ENCODE measurements at regions not wholly inside any gene's neighbourhood (a gene's known extent, or its start where the extent isn't known, plus 50 kb on each side); places are given as distances from the start of the nearest gene placed in this dataset.

DNA sequence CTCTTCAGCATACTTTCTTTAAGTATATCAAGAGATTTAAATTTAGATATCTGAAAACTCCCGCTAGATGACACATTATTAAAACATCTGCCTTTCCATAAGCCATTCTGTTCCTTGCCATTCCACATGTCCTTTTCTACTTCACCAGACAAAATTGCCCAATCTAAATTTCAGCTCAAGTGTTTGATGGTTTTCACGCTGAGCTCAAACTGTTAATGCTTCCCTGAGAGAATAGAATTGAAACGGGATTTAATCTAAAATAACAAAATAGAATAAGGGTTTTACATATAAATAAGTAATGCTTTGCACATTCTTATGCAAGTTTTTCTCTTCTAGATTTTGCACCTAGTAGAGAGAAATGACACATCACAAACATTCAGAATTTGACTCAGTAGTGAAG, 764.5 kb upstream of the TENM3 start:
- no peaks in the 10 kb centered on the region for H3K27me3 ChIP-seq (replicated peaks; ENCODE audit: control insufficient read depth, insufficient read depth, low read length)
- H3K36me3 ChIP-seq (ENCODE audit: control insufficient read depth, insufficient read depth, low read length) = no peaks in the 10 kb centered on the region
- TF ChIP-seq, protein P1, sequence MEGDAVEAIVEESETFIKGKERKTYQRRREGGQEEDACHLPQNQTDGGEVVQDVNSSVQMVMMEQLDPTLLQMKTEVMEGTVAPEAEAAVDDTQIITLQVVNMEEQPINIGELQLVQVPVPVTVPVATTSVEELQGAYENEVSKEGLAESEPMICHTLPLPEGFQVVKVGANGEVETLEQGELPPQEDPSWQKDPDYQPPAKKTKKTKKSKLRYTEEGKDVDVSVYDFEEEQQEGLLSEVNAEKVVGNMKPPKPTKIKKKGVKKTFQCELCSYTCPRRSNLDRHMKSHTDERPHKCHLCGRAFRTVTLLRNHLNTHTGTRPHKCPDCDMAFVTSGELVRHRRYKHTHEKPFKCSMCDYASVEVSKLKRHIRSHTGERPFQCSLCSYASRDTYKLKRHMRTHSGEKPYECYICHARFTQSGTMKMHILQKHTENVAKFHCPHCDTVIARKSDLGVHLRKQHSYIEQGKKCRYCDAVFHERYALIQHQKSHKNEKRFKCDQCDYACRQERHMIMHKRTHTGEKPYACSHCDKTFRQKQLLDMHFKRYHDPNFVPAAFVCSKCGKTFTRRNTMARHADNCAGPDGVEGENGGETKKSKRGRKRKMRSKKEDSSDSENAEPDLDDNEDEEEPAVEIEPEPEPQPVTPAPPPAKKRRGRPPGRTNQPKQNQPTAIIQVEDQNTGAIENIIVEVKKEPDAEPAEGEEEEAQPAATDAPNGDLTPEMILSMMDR (IDR thresholded peaks at IDR 0.05; ENCODE audit: insufficient read depth, low read length, poor library complexity, severe bottlenecking) = no peak
- no peak for DNase-seq (ENCODE audit: extremely low read depth, insufficient read length)
- no peak overlapping the region for H3K4me3 ChIP-seq (replicated peaks; ENCODE audit: low read depth, low read length)

DNA sequence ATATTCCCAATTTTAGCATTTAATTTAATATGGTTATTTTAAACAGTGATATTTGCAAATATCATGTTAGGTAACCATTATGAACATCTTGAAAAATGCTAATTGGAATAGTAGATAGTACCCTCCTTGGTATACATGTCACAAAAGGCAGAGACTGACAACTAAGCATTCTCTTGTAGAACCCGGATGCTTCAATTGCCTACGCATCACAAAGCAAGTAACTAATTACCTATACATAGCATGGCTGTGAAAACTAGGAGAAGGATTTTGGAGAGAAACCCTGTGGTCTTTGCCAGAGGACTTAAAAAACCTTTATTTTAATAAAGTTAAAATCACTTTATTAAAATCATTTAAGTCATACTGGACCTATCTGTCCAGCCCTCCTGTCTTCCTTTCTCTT, 764.1 kb upstream of the TENM3 start:
- no peak for DNase-seq (ENCODE audit: extremely low read depth, insufficient read length)
- Histone ChIP-seq H3K4me3 (replicated peaks; ENCODE audit: low read depth, low read length) (no peak overlapping the region), H3K36me3 (ENCODE audit: control insufficient read depth, insufficient read depth, low read length) (no peaks in the 10 kb centered on the region), H3K27me3 (replicated peaks; ENCODE audit: control insufficient read depth, insufficient read depth, low read length) (no peaks in the 10 kb centered on the region)
- TF ChIP-seq, protein P1 (IDR thresholded peaks at IDR 0.05; ENCODE audit: insufficient read depth, low read length, poor library complexity, severe bottlenecking) = no peak

DNA sequence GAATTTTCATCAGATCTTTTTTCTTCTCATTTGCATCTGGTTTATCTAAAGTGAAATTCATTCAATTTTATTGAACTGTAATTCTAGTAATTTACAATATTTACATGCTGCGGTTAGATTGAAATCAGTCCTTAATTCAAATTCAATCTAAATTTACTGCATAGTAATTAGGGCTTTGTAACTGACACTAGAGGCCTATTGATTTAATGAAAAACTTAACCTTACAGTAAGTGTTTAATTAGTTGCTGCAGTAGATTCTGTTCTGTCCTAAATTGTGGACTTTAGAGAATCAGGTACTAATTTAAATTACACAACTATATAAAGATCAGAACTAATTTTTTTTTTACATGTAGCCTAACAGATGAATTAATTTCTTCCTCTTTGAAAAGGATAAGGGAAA, 758.8 kb upstream of the TENM3 start:
- no peaks in the 10 kb centered on the region for H3K36me3 ChIP-seq (ENCODE audit: control insufficient read depth, insufficient read depth, low read length)
- no peak for DNase-seq (ENCODE audit: extremely low read depth, insufficient read length)
- H3K27me3 ChIP-seq (replicated peaks; ENCODE audit: control insufficient read depth, insufficient read depth, low read length) = no peaks in the 10 kb centered on the region
- H3K4me3 ChIP-seq (replicated peaks; ENCODE audit: low read depth, low read length) = no peak overlapping the region
- TF ChIP-seq, protein P1 (IDR thresholded peaks at IDR 0.05; ENCODE audit: insufficient read depth, low read length, poor library complexity, severe bottlenecking) = no peak

DNA sequence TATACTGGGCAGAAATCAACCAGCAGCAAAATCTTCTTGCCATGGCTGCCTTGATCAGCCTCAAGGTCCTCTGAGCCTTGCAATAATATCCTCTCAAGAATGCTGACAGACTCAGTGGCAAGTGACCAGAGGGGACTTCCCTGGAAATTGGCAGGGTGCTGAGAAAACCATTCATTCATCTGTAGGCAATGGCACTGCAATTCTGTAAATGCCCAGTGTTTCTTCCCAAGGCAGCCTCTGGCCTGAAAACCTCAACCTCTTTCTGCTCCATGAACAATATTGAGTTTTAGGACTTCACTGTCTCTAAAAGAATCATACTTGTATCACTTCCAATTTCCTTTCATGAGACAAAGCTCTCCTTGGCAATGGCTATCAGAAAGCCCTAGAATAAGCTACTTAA, 754.3 kb upstream of the TENM3 start:
- TF ChIP-seq, protein P1 (IDR thresholded peaks at IDR 0.05; ENCODE audit: insufficient read depth, low read length, poor library complexity, severe bottlenecking) = no peak
- H3K27me3 ChIP-seq (replicated peaks; ENCODE audit: control insufficient read depth, insufficient read depth, low read length) = no peaks in the 10 kb centered on the region
- no peak for DNase-seq (ENCODE audit: extremely low read depth, insufficient read length)
- H3K36me3 ChIP-seq (ENCODE audit: control insufficient read depth, insufficient read depth, low read length) = no peaks in the 10 kb centered on the region
- no peak overlapping the region for H3K4me3 ChIP-seq (replicated peaks; ENCODE audit: low read depth, low read length)

DNA sequence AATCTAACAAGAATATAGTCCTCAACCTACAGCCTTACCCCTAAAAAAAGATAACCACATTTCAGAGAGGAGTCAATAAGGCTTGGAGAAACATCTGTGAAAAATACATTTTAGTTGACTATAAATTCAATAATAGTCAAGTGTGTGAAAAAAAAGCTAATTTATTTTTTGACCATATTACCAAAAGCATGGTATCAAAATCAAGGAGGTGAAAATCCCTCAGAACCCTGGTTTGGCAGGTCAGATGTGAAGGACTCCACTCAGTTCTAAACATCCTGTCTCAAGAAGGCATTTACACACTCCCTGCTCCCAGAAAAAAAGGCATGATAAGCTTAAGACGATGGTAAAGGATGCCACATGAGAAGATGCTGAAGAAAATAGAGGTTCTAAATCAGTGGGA, 745.1 kb upstream of the TENM3 start:
- DNase-seq (ENCODE audit: extremely low read depth, insufficient read length) = no peak
- TF ChIP-seq, protein P1 (IDR thresholded peaks at IDR 0.05; ENCODE audit: insufficient read depth, low read length, poor library complexity, severe bottlenecking) = no peak
- no peaks in the 10 kb centered on the region for H3K36me3 ChIP-seq (ENCODE audit: control insufficient read depth, insufficient read depth, low read length)
- no peaks in the 10 kb centered on the region for H3K27me3 ChIP-seq (replicated peaks; ENCODE audit: control insufficient read depth, insufficient read depth, low read length)
- H3K4me3 ChIP-seq (replicated peaks; ENCODE audit: low read depth, low read length) = no peak overlapping the region

DNA sequence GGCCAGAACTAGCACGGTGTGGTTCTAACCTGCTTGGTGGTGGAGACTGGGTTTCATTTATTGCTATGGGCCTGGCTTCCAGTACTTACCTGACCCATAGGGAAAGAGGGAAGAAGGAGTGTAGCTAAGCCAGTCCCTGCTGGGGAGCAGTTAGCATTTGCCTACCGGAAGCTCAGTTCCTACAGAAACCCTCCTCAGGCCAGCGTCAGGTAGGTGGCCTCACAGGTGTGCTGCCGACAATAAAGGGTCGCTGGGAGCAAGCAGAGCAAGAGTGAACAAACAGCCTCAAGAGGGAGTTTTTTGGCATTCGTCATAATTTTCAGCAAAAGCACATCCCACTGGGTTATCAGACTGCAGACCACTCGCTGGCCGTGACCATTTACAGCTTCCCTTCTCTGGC, 740.6 kb upstream of the TENM3 start:
- no peak for DNase-seq (ENCODE audit: extremely low read depth, insufficient read length)
- TF ChIP-seq, protein P1 (IDR thresholded peaks at IDR 0.05; ENCODE audit: insufficient read depth, low read length, poor library complexity, severe bottlenecking) = no peak
- no peak overlapping the region for H3K4me3 ChIP-seq (replicated peaks; ENCODE audit: low read depth, low read length)
- H3K27me3 ChIP-seq (replicated peaks; ENCODE audit: control insufficient read depth, insufficient read depth, low read length) = no peaks in the 10 kb centered on the region
- H3K36me3 ChIP-seq (ENCODE audit: control insufficient read depth, insufficient read depth, low read length) = no peaks in the 10 kb centered on the region
